8988T (cell line): ENCODE measurements at regions not wholly inside any gene's neighbourhood (a gene's known extent, or its start where the extent isn't known, plus 50 kb on each side); places are given as distances from the start of the nearest gene placed in this dataset.

Experiments
- DNase-seq: peaks from one replicate; pipeline ENCODE4 v3.0.0; 2011

- DNase-seq = no peak
Observed at GRCh38 chr19:28426110-28426729, 786.7 kb downstream of the UQCRFS1 start.

GRCh38 chr19:28425046-28425931 lies 787.7 kb downstream of the UQCRFS1 start:
- DNase-seq = no peak

- no peak for DNase-seq
Observed at GRCh38 chr19:28424662-28425045, 788.3 kb downstream of the UQCRFS1 start.

GRCh38 chr19:28424077-28424476 lies 788.9 kb downstream of the UQCRFS1 start:
- no peak for DNase-seq

GRCh38 chr19:28422791-28423650 lies 789.9 kb downstream of the UQCRFS1 start:
- DNase-seq = no peak

GRCh38 chr19:28422046-28422445 lies 790.9 kb downstream of the UQCRFS1 start:
- no peak for DNase-seq

GRCh38 chr19:28420811-28421550 lies 792.0 kb downstream of the UQCRFS1 start:
- no peak for DNase-seq

GRCh38 chr19:28419312-28419711 lies 793.6 kb downstream of the UQCRFS1 start:
- no peak for DNase-seq

GRCh38 chr19:28417361-28417760 lies 795.6 kb downstream of the UQCRFS1 start:
- no peak for DNase-seq

- no peak for DNase-seq
Observed at GRCh38 chr19:28416245-28416644, 796.7 kb downstream of the UQCRFS1 start.

GRCh38 chr19:28414748-28415147 lies 798.2 kb downstream of the UQCRFS1 start:
- DNase-seq = no peak

- DNase-seq = no peak
Observed at GRCh38 chr19:28409859-28410258, 803.1 kb downstream of the UQCRFS1 start.

GRCh38 chr19:28406966-28407365 lies 806.0 kb downstream of the UQCRFS1 start:
- no peak for DNase-seq

GRCh38 chr19:28405346-28405742 lies 807.6 kb downstream of the UQCRFS1 start:
- no peak for DNase-seq

- no peak for DNase-seq
Observed at GRCh38 chr19:28404472-28404871, 808.5 kb downstream of the UQCRFS1 start.

- no peak for DNase-seq
Observed at GRCh38 chr19:28403690-28404089, 809.3 kb downstream of the UQCRFS1 start.

GRCh38 chr19:28402701-28403290 lies 810.2 kb downstream of the UQCRFS1 start:
- DNase-seq = no peak

- DNase-seq = no peak
Observed at GRCh38 chr19:28401739-28402424, 811.1 kb downstream of the UQCRFS1 start.

- no peak for DNase-seq
Observed at GRCh38 chr19:28400953-28401671, 811.8 kb downstream of the UQCRFS1 start.

- no peak for DNase-seq
Observed at GRCh38 chr19:28399187-28399586, 813.8 kb downstream of the UQCRFS1 start.

- DNase-seq = no peak
Observed at GRCh38 chr19:28397800-28398199, 815.2 kb downstream of the UQCRFS1 start.
